AG09309 (cell line): ENCODE measurements at regions not wholly inside any gene's neighbourhood (a gene's known extent, or its start where the extent isn't known, plus 50 kb on each side); places are given as distances from the start of the nearest gene placed in this dataset.

Experiments
- DNase-seq: peaks from one replicate; pipeline ENCODE4 v3.0.0-alpha.2; 2010; ENCODE audit warnings: low read depth
- H3K4me3 ChIP-seq: 2 replicates; pipeline ENCODE4 v1.5.1; 2011; ENCODE audit warnings: mild to moderate bottlenecking, low read depth, low read length, moderate library complexity; ENCODE audit not compliant: control insufficient read depth
- CTCF ChIP-seq: IDR thresholded peaks from 2 replicates; pipeline ENCODE4 v1.5.1; 2011; ENCODE audit warnings: mild to moderate bottlenecking, low read depth, low read length, inconsistent platforms; ENCODE audit not compliant: insufficient read depth, control insufficient read depth; ENCODE audit errors: missing control alignments

- no peak overlapping the region for H3K4me3 ChIP-seq
- DNase-seq = no peak
- no peak for TF ChIP-seq CTCF
These were observed 1196.6 kb downstream of the CDH11 start for GRCh38 chr16:63925221-63925620.

- DNase-seq = no peak
- TF ChIP-seq CTCF = no peak
- no peak overlapping the region for H3K4me3 ChIP-seq
These were observed 1199.3 kb downstream of the CDH11 start for GRCh38 chr16:63922560-63922959.

- no peak overlapping the region for H3K4me3 ChIP-seq
- no peak for DNase-seq
- no peak for TF ChIP-seq CTCF
These were observed 1200.0 kb downstream of the CDH11 start for GRCh38 chr16:63921737-63922295.

GRCh38 chr16:63913290-63913689, 1208.6 kb downstream of the CDH11 start:
- TF ChIP-seq CTCF = no peak
- no peak for DNase-seq

GRCh38 chr16:63907251-63907650, 1214.6 kb downstream of the CDH11 start:
- no peak for DNase-seq
- TF ChIP-seq CTCF = no peak
- H3K4me3 ChIP-seq = no peak overlapping the region

More at GRCh38 chr16:63913290-63913689, 1208.6 kb downstream of the CDH11 start:
- no peak overlapping the region for H3K4me3 ChIP-seq

GRCh38 chr16:63904930-63905329, 1216.9 kb downstream of the CDH11 start:
- H3K4me3 ChIP-seq = no peak overlapping the region
- TF ChIP-seq CTCF = no peak
- no peak for DNase-seq

- DNase-seq = no peak
- no peak overlapping the region for H3K4me3 ChIP-seq
- TF ChIP-seq CTCF = no peak
These were observed 1217.7 kb downstream of the CDH11 start for GRCh38 chr16:63904182-63904581.
